ENCODE measurements at regions not wholly inside any gene's neighbourhood (a gene's known extent, or its start where the extent isn't known, plus 50 kb on each side); places are given as distances from the start of the nearest gene placed in this dataset.

DNA sequence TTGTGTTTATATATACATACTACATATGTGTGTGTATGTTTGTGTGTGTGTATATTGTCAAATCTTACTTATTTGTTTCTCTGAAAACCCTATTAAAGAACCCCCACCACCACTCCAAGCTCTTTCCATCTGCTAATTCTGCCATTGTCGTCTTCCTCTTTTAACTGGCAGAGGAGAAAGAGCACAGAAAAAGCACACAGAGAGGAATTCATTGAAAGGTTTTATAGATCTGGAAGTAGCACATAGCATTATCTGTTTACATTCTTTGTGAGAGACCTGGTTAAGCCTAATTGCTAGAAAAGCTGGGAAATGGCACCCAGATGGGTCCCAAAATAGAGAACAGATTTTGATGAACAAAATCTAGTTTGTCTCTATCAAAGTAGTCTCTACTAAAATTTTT is 800.0 kb upstream of the PIK3C3 start:
- H3K4me3 ChIP-seq: no peak overlapping the region
- no peaks in the 10 kb centered on the region for H3K4me1 ChIP-seq
- intact Hi-C loops (cut with DNase I; ENCODE audit: low total_unique reads): no loop called here
- no peak for DNase-seq (ENCODE audit: low spot score in 2 of 2)
- H3K9me3 ChIP-seq: no peaks in the 10 kb centered on the region
- no peaks in the 10 kb centered on the region for H3K27me3 ChIP-seq
- no peaks in the 10 kb centered on the region for H3K36me3 ChIP-seq
- TF ChIP-seq POLR2A (IDR thresholded peaks at IDR 0.05) (no peak), CTCF (IDR thresholded peaks at IDR 0.05) (no peak), POLR2AphosphoS5 (IDR thresholded peaks at IDR 0.05) (no peak)
- no peak overlapping the region for H3K27ac ChIP-seq

GRCh38 chr18:41153871-41154270 is 801.2 kb upstream of the PIK3C3 start:
- no peaks in the 10 kb centered on the region for H3K9me3 ChIP-seq
- no peak overlapping the region for H3K4me3 ChIP-seq
- TF ChIP-seq CTCF (IDR thresholded peaks at IDR 0.05) (no peak), POLR2AphosphoS5 (IDR thresholded peaks at IDR 0.05) (no peak), POLR2A (IDR thresholded peaks at IDR 0.05) (no peak)
- no peaks in the 10 kb centered on the region for H3K4me1 ChIP-seq
- no peaks in the 10 kb centered on the region for H3K36me3 ChIP-seq
- intact Hi-C loops (cut with DNase I; ENCODE audit: low total_unique reads): no loop called here
- H3K27ac ChIP-seq: no peak overlapping the region
- no peak for DNase-seq (ENCODE audit: low spot score in 2 of 2)
- no peaks in the 10 kb centered on the region for H3K27me3 ChIP-seq

DNA sequence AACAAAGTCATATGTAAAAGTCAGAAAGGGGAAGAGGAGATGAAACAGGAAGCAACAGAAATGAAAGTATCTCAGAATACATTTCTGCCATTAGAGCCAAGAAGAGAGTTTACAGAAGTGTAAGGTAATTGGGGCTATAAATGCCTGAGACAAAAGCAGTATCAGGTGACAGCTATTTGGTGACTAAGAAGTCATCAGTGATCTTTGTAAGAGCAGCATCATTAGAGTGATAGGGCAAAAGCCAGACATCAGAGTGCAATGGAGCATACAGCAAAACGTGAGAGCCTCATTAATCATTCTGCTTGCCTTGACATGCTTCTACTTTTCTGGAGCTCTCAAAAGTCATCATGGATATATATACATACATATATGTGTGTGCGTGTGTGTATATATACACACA is 804.7 kb upstream of the PIK3C3 start:
- intact Hi-C loops (cut with DNase I; ENCODE audit: low total_unique reads): no loop called here
- H3K27me3 ChIP-seq: no peaks in the 10 kb centered on the region
- no peaks in the 10 kb centered on the region for H3K9me3 ChIP-seq
- H3K36me3 ChIP-seq: no peaks in the 10 kb centered on the region
- no peak for TF ChIP-seq CTCF (IDR thresholded peaks at IDR 0.05)
- no peak for TF ChIP-seq POLR2AphosphoS5 (IDR thresholded peaks at IDR 0.05)
- no peak for TF ChIP-seq POLR2A (IDR thresholded peaks at IDR 0.05)
- DNase-seq (ENCODE audit: low spot score in 2 of 2): no peak
- H3K4me1 ChIP-seq: no peaks in the 10 kb centered on the region
- H3K27ac ChIP-seq: no peak overlapping the region
- H3K4me3 ChIP-seq: no peak overlapping the region

GRCh38 chr18:41146301-41146700 is 808.7 kb upstream of the PIK3C3 start:
- Histone ChIP-seq H3K4me3 (no peak overlapping the region), H3K9me3 (no peaks in the 10 kb centered on the region), H3K27ac (no peak overlapping the region), H3K4me1 (no peaks in the 10 kb centered on the region), H3K27me3 (no peaks in the 10 kb centered on the region), H3K36me3 (no peaks in the 10 kb centered on the region)
- TF ChIP-seq CTCF (IDR thresholded peaks at IDR 0.05) (no peak), POLR2A (IDR thresholded peaks at IDR 0.05) (no peak), POLR2AphosphoS5 (IDR thresholded peaks at IDR 0.05) (no peak)
- intact Hi-C loops (cut with DNase I; ENCODE audit: low total_unique reads): no loop called here
- DNase-seq (ENCODE audit: low spot score in 2 of 2): no peak

GRCh38 chr18:41145516-41145915 is 809.5 kb upstream of the PIK3C3 start:
- no peaks in the 10 kb centered on the region for H3K27me3 ChIP-seq
- intact Hi-C loops (cut with DNase I; ENCODE audit: low total_unique reads): no loop called here
- no peak overlapping the region for H3K27ac ChIP-seq
- no peaks in the 10 kb centered on the region for H3K9me3 ChIP-seq
- no peaks in the 10 kb centered on the region for H3K36me3 ChIP-seq
- H3K4me1 ChIP-seq: no peaks in the 10 kb centered on the region
- H3K4me3 ChIP-seq: no peak overlapping the region
- DNase-seq (ENCODE audit: low spot score in 2 of 2): no peak
- TF ChIP-seq POLR2A (IDR thresholded peaks at IDR 0.05) (no peak), POLR2AphosphoS5 (IDR thresholded peaks at IDR 0.05) (no peak), CTCF (IDR thresholded peaks at IDR 0.05) (no peak)
